ENCODE measurements at regions not wholly inside any gene's neighbourhood (a gene's known extent, or its start where the extent isn't known, plus 50 kb on each side); places are given as distances from the start of the nearest gene placed in this dataset.
"Not testable (repeated sequence)": the region's sequence is repeated elsewhere in the genome, so short reads cannot be mapped to it uniquely, and the experiment has no call there.

- Histone ChIP-seq H3K4me1 (ENCODE audit: control insufficient read depth, low read depth, low read length) (no peaks in the 10 kb centered on the region), H3K9ac (ENCODE audit: low read length) (no peak overlapping the region), H3K4me3 (ENCODE audit: low read length) (no peak overlapping the region), H3K9me3 (ENCODE audit: control insufficient read depth, low read depth, low read length) (no peaks in the 10 kb centered on the region), H3K27ac (ENCODE audit: low read length) (no peak overlapping the region), H3K36me3 (ENCODE audit: control insufficient read depth, low read depth, low read length) (no peaks in the 10 kb centered on the region), H3K27me3 (ENCODE audit: control insufficient read depth, insufficient read depth, low read length) (no peaks in the 10 kb centered on the region)
Measured at GRCh38 chr2:36147670-36148390, 207.7 kb upstream of the CRIM1 start.

DNA sequence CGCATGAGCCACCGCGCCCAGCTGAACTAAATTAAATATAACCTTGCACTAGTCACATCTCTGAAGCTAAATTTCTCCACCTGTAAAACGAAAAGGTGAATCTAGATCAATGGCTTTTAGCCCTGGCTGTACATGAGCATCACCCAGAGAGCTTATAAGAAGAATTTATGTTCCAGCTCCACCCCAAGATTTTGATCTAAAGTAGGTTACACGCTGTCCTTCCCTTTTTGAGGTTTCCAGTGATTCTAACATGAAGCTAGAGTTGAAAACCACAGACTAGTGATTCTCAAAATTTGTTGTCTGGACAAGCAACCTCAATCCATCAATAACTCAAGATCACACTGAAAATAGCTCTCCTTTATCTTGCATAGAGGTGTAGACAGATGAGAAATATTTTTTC, 208.8 kb upstream of the CRIM1 start:
- Histone ChIP-seq H3K4me3 (ENCODE audit: low read length) (no peak overlapping the region), H3K9ac (ENCODE audit: low read length) (no peak overlapping the region), H3K9me3 (ENCODE audit: control insufficient read depth, low read depth, low read length) (no peaks in the 10 kb centered on the region), H3K36me3 (ENCODE audit: control insufficient read depth, low read depth, low read length) (no peaks in the 10 kb centered on the region), H3K27ac (ENCODE audit: low read length) (no peak overlapping the region), H3K27me3 (ENCODE audit: control insufficient read depth, insufficient read depth, low read length) (no peaks in the 10 kb centered on the region), H3K4me1 (ENCODE audit: control insufficient read depth, low read depth, low read length) (no peaks in the 10 kb centered on the region)

GRCh38 chr2:36140391-36140790, 215.2 kb upstream of the CRIM1 start:
- H3K27ac ChIP-seq (ENCODE audit: low read length): no peak overlapping the region
- no peaks in the 10 kb centered on the region for H3K36me3 ChIP-seq (ENCODE audit: control insufficient read depth, low read depth, low read length)
- no peaks in the 10 kb centered on the region for H3K4me1 ChIP-seq (ENCODE audit: control insufficient read depth, low read depth, low read length)
- no peak overlapping the region for H3K4me3 ChIP-seq (ENCODE audit: low read length)
- H3K27me3 ChIP-seq (ENCODE audit: control insufficient read depth, insufficient read depth, low read length): no peaks in the 10 kb centered on the region
- H3K9me3 ChIP-seq (ENCODE audit: control insufficient read depth, low read depth, low read length): no peaks in the 10 kb centered on the region
- H3K9ac ChIP-seq (ENCODE audit: low read length): no peak overlapping the region

- no peaks in the 10 kb centered on the region for H3K9me3 ChIP-seq (ENCODE audit: control insufficient read depth, low read depth, low read length)
- no peak overlapping the region for H3K27ac ChIP-seq (ENCODE audit: low read length)
- H3K4me1 ChIP-seq (ENCODE audit: control insufficient read depth, low read depth, low read length): no peaks in the 10 kb centered on the region
- H3K9ac ChIP-seq (ENCODE audit: low read length): no peak overlapping the region
- H3K36me3 ChIP-seq (ENCODE audit: control insufficient read depth, low read depth, low read length): no peaks in the 10 kb centered on the region
- no peaks in the 10 kb centered on the region for H3K27me3 ChIP-seq (ENCODE audit: control insufficient read depth, insufficient read depth, low read length)
- H3K4me3 ChIP-seq (ENCODE audit: low read length): no peak overlapping the region
Measured at GRCh38 chr2:36137612-36138011, 218.0 kb upstream of the CRIM1 start.

- no peaks in the 10 kb centered on the region for H3K4me1 ChIP-seq (ENCODE audit: control insufficient read depth, low read depth, low read length)
- no peak overlapping the region for H3K27ac ChIP-seq (ENCODE audit: low read length)
- no peak overlapping the region for H3K9ac ChIP-seq (ENCODE audit: low read length)
- H3K27me3 ChIP-seq (ENCODE audit: control insufficient read depth, insufficient read depth, low read length): no peaks in the 10 kb centered on the region
- no peaks in the 10 kb centered on the region for H3K9me3 ChIP-seq (ENCODE audit: control insufficient read depth, low read depth, low read length)
- no peaks in the 10 kb centered on the region for H3K36me3 ChIP-seq (ENCODE audit: control insufficient read depth, low read depth, low read length)
- no peak overlapping the region for H3K4me3 ChIP-seq (ENCODE audit: low read length)
Measured at GRCh38 chr2:36134281-36134680, 221.3 kb upstream of the CRIM1 start.

GRCh38 chr2:36128359-36128758, 227.2 kb upstream of the CRIM1 start:
- H3K36me3 ChIP-seq (ENCODE audit: control insufficient read depth, low read depth, low read length): no peaks in the 10 kb centered on the region
- H3K4me3 ChIP-seq (ENCODE audit: low read length): no peak overlapping the region
- H3K27ac ChIP-seq (ENCODE audit: low read length): no peak overlapping the region
- H3K9ac ChIP-seq (ENCODE audit: low read length): no peak overlapping the region
- H3K9me3 ChIP-seq (ENCODE audit: control insufficient read depth, low read depth, low read length): no peaks in the 10 kb centered on the region
- H3K4me1 ChIP-seq (ENCODE audit: control insufficient read depth, low read depth, low read length): no peaks in the 10 kb centered on the region
- H3K27me3 ChIP-seq (ENCODE audit: control insufficient read depth, insufficient read depth, low read length): no peaks in the 10 kb centered on the region

DNA sequence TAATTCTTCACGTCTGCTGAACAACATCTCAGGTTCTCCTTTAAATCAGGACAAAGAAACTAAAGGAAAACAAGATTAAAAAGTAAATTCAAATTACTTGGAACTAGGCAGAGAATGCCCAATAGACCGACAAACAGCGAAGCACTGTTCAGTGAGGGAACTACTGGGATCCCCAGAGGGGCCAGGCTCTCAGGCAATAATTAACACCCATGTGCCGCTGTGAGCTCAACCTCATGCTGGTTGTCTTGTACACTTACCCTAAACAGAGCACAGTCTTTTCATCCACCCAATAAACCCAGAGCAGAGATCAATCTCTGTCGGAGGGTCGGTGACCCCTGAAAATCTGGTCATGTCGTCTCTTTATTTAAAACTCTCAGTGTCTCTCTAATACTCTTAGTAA, 229.9 kb upstream of the CRIM1 start:
- no peaks in the 10 kb centered on the region for H3K9me3 ChIP-seq (ENCODE audit: control insufficient read depth, low read depth, low read length)
- no peak overlapping the region for H3K4me3 ChIP-seq (ENCODE audit: low read length)
- H3K36me3 ChIP-seq (ENCODE audit: control insufficient read depth, low read depth, low read length): no peaks in the 10 kb centered on the region
- no peaks in the 10 kb centered on the region for H3K27me3 ChIP-seq (ENCODE audit: control insufficient read depth, insufficient read depth, low read length)
- H3K4me1 ChIP-seq (ENCODE audit: control insufficient read depth, low read depth, low read length): no peaks in the 10 kb centered on the region
- no peak overlapping the region for H3K27ac ChIP-seq (ENCODE audit: low read length)
- H3K9ac ChIP-seq (ENCODE audit: low read length): no peak overlapping the region

GRCh38 chr2:36123995-36124394, 231.6 kb upstream of the CRIM1 start:
- Histone ChIP-seq H3K27me3 (ENCODE audit: control insufficient read depth, insufficient read depth, low read length) (no peaks in the 10 kb centered on the region), H3K9me3 (ENCODE audit: control insufficient read depth, low read depth, low read length) (no peaks in the 10 kb centered on the region), H3K4me1 (ENCODE audit: control insufficient read depth, low read depth, low read length) (no peaks in the 10 kb centered on the region), H3K27ac (ENCODE audit: low read length) (no peak overlapping the region), H3K9ac (ENCODE audit: low read length) (no peak overlapping the region), H3K4me3 (ENCODE audit: low read length) (no peak overlapping the region), H3K36me3 (ENCODE audit: control insufficient read depth, low read depth, low read length) (no peaks in the 10 kb centered on the region)

DNA sequence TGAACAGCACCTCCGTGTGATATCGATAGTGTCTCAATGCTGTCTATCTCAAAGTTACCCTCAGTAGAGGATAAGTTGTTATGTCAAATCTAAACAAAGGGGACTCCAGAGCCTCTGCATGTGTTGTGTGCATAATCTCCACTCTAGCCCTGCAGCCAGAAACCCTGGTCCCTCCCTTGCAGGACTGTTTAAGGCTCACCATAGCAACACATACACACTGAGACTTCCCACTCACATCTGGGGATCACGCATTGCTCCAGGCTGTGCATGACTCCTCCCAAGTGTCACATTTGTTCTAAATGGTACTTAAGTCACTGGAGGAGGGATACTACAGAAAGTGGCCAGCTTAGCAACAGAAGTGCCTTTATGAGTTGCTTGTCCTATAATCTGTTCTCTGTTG, 258.6 kb upstream of the CRIM1 start:
- Histone ChIP-seq H3K9me3 (ENCODE audit: control insufficient read depth, low read depth, low read length) (peaks cover 9% of the 10 kb centered on the region), H3K27ac (ENCODE audit: low read length) (no peak overlapping the region), H3K36me3 (ENCODE audit: control insufficient read depth, low read depth, low read length) (no peaks in the 10 kb centered on the region), H3K4me3 (ENCODE audit: low read length) (no peak overlapping the region), H3K9ac (ENCODE audit: low read length) (no peak overlapping the region), H3K27me3 (ENCODE audit: control insufficient read depth, insufficient read depth, low read length) (no peaks in the 10 kb centered on the region), H3K4me1 (ENCODE audit: control insufficient read depth, low read depth, low read length) (no peaks in the 10 kb centered on the region)

DNA sequence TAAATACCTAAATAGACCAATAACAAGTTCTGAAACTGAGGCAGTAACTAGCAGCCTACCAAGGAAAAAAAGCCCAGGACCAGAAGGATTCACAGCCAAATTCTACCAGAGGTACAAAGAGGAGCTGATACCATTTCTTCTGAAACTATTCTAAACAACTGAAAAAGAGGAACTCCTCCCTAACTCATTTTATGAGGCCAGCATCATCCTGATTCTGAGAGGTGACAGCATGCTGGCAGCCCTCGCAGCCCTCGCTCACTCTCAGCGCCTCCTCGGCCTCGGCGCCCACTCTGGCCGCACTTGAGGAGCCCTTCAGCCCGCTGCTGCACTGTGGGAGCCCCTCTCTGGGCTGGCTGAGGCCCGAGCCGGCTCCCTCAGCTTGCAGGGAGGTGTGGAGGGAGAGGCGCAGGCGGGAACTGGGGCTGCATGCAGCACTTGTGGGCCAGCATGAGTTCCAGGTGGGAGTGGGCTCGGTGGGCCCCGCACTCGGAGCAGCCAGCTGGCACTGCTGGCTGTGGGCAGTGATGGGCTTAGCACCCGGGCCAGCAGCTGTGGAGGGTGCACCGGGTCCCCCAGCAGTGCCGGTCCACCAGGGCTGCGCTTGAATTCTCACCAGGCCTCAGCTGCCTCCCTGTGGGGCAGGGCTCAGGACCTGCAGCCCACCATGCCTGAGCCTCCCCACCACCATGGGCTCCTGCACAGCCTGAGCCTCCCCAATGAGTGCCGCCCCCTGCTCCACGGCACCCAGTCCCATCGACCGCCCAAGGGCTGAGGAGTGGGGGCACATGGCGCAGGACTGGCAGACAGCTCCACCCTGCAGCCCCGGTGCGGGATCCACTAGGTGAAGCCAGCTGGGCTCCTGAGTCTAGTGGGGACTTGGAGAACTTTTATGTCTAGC, 263.5 kb upstream of the CRIM1 start:
- H3K27me3 ChIP-seq (ENCODE audit: control insufficient read depth, insufficient read depth, low read length); H3K9ac ChIP-seq (ENCODE audit: low read length); H3K27ac ChIP-seq (ENCODE audit: low read length); H3K36me3 ChIP-seq (ENCODE audit: control insufficient read depth, low read depth, low read length); H3K4me3 ChIP-seq (ENCODE audit: low read length); H3K9me3 ChIP-seq (ENCODE audit: control insufficient read depth, low read depth, low read length); H3K4me1 ChIP-seq (ENCODE audit: control insufficient read depth, low read depth, low read length): not testable (repeated sequence)

GRCh38 chr2:36088716-36089328, 266.8 kb upstream of the CRIM1 start:
- Histone ChIP-seq H3K4me3 (ENCODE audit: low read length) (no peak overlapping the region), H3K4me1 (ENCODE audit: control insufficient read depth, low read depth, low read length) (no peaks in the 10 kb centered on the region), H3K9me3 (ENCODE audit: control insufficient read depth, low read depth, low read length) (no peaks in the 10 kb centered on the region), H3K36me3 (ENCODE audit: control insufficient read depth, low read depth, low read length) (no peaks in the 10 kb centered on the region), H3K27ac (ENCODE audit: low read length) (no peak overlapping the region), H3K9ac (ENCODE audit: low read length) (no peak overlapping the region), H3K27me3 (ENCODE audit: control insufficient read depth, insufficient read depth, low read length) (no peaks in the 10 kb centered on the region)
